22Rv1 (cell line): ENCODE measurements at regions not wholly inside any gene's neighbourhood (a gene's known extent, or its start where the extent isn't known, plus 50 kb on each side); places are given as distances from the start of the nearest gene placed in this dataset.

Experiments
- H3K27ac ChIP-seq: fragments of 450-650 bp; 2 replicates; pipeline ENCODE4 v1.5.1; 2017
- ZFX ChIP-seq: fragments of 450-650 bp; IDR thresholded peaks from 2 replicates; pipeline ENCODE4 v1.6.1; 2017; ENCODE audit warnings: antibody characterized with exemption, borderline replicate concordance
- TF ChIP-seq, protein P1 (sequence below): fragments of 450-650 bp; IDR thresholded peaks from 2 replicates; pipeline ENCODE4 v1.5.1; 2017; ENCODE audit warnings: mild to moderate bottlenecking

DNA sequence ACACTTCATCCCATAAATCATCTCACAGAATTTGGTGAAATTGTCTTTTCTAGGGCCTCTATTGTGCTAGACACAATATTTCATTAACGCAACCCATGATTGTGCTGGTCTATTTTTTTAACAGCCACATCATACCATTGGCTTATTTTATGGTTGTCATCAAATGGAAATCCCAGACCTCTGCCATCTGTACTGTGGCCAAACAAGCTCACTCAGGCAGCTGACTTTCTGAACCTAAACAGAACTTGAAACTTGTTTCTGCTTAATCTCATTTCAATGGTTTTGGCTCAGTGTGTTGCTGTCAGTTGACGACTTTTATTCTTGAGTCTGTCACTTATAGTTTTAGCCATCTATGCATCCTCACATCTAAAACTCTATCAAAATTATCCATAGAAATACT is 111.8 kb downstream of the HAO1 start:
- TF ChIP-seq ZFX: no peak
- TF ChIP-seq, protein P1, sequence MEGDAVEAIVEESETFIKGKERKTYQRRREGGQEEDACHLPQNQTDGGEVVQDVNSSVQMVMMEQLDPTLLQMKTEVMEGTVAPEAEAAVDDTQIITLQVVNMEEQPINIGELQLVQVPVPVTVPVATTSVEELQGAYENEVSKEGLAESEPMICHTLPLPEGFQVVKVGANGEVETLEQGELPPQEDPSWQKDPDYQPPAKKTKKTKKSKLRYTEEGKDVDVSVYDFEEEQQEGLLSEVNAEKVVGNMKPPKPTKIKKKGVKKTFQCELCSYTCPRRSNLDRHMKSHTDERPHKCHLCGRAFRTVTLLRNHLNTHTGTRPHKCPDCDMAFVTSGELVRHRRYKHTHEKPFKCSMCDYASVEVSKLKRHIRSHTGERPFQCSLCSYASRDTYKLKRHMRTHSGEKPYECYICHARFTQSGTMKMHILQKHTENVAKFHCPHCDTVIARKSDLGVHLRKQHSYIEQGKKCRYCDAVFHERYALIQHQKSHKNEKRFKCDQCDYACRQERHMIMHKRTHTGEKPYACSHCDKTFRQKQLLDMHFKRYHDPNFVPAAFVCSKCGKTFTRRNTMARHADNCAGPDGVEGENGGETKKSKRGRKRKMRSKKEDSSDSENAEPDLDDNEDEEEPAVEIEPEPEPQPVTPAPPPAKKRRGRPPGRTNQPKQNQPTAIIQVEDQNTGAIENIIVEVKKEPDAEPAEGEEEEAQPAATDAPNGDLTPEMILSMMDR: no peak
- H3K27ac ChIP-seq: no peak overlapping the region

DNA sequence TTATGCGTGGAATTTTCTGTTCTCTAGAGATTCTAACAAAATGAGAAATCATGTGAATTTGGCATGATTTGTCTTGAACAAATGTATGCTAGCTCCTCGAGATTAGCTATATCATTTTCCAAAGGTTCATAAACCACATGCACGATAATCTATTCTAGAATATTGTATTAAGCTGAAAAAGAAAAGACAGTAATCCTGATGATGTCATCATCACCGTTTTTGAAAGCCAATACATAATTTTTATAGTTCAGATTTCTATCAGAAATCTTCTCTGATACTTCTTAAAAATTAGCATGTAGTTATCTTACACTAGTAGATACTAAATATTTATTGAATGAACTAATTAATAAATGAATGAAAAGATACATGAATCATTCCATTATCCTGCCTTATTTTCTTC is 111.2 kb downstream of the HAO1 start:
- no peak overlapping the region for H3K27ac ChIP-seq
- no peak for TF ChIP-seq ZFX
- TF ChIP-seq, protein P1: no peak

DNA sequence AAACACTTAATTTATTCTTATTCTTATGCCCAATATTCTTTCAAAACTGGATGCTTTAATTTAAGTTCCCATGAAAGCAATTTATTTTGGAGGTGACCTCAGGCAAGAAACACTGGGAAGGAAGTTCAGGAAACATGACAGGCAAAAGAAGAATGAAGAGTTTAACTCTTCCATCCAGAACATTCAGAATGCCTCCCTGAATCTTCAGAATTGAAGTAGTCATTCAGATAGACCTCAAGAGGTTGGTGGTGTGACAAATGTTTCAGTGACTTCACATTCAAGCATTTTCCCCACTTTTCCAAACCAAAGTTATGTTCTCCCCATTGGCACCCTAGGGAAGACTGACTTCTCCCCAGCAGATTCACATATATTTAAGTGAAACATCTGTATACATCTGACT is 110.5 kb downstream of the HAO1 start:
- no peak for TF ChIP-seq ZFX
- TF ChIP-seq, protein P1: no peak
- H3K27ac ChIP-seq: no peak overlapping the region
